K562 (cell line): ENCODE measurements at regions not wholly inside any gene's neighbourhood (a gene's known extent, or its start where the extent isn't known, plus 50 kb on each side); places are given as distances from the start of the nearest gene placed in this dataset.

Source experiments
- ATAC-seq: fragments of 200-7000 bp; cut with Tn5 transposase; 3 replicates; pipeline ENCODE4 v1.9.1; 2020; ENCODE audit warnings: moderate library complexity
- BruUV-seq: library from RNA; stranded (reverse); fragments of 400-500 nt; replicated peaks from 2 replicates; lab custom pipeline; 2021; lab: Mats Ljungman, UMichigan
- CTCF ChIA-PET: fragments of 300-600 bp; formaldehyde crosslinking; extraction: SDS; loops from one replicate; lab custom pipeline; 2021; ENCODE audit warnings: low intra/inter-chr PET ratio; lab: Yijun Ruan, JAX
- POLR2A ChIA-PET: fragments of 300-600, 350-650 bp; sonication (Branson Sonifier 250); formaldehyde crosslinking; extraction: SDS; loops from one replicate; lab custom pipeline; 2021; ENCODE audit warnings: antibody characterized with exemption, inconsistent platforms; lab: Yijun Ruan, JAX
- DNase-seq, 4 experiments: peaks; one replicate each; pipeline versions ENCODE4 v3.0.0 to v3.0.0-alpha.2; 2011 to 2018; ENCODE audit warnings: low spot score in 3 of 4, mixed read lengths in 3 of 4; ENCODE audit errors: extremely low read depth in 1 of 4
- FAIRE-seq: peaks from 2 replicates; lab custom pipeline; 2011; peaks lifted over from hg19 to GRCh38; lab: Jason Lieb, UNC
- H2AFZ ChIP-seq: 2 replicates; pipeline ENCODE4 v1.6.0; 2011; ENCODE audit warnings: low read depth, low read length, control low read depth, inconsistent platforms
- H3K27ac ChIP-seq: fragments of 200-600 bp; 3 replicates; pipeline ENCODE4 v1.8.0; 2011; ENCODE audit warnings: low read depth, mild to moderate bottlenecking, control low read depth, inconsistent platforms, low read length, moderate library complexity, mixed read lengths; ENCODE audit errors: extremely low read depth
- H3K27me3 ChIP-seq, 2 experiments: fragments of 300-600 bp in 1 of 2; 2 replicates in 1 of 2; 3 replicates in 1 of 2; pipeline versions ENCODE4 v1.6.0 to v1.8.0; 2011; ENCODE audit warnings: inconsistent platforms in 2 of 2, low read length in 2 of 2, mild to moderate bottlenecking in 1 of 2, mixed read lengths in 1 of 2, moderate library complexity in 1 of 2; ENCODE audit not compliant: control insufficient read depth in 2 of 2, insufficient read depth in 2 of 2
- H3K36me3 ChIP-seq: fragments of 300-600 bp; 3 replicates; pipeline ENCODE4 v1.8.0; 2011; ENCODE audit warnings: mild to moderate bottlenecking, low read length, inconsistent platforms; ENCODE audit not compliant: control insufficient read depth, insufficient read depth
- H3K4me1 ChIP-seq, 2 experiments: fragments of 200-600 bp in 1 of 2; replicated peaks in 1 of 2; 2 replicates in 1 of 2; 3 replicates in 1 of 2; pipeline versions ENCODE4 v1.5.1 to v1.8.0; 2011; ENCODE audit warnings: inconsistent platforms in 2 of 2, low read length in 2 of 2, mild to moderate bottlenecking in 1 of 2, mixed read lengths in 1 of 2, moderate library complexity in 1 of 2; ENCODE audit not compliant: control insufficient read depth in 2 of 2, insufficient read depth in 2 of 2
- H3K4me2 ChIP-seq: 2 replicates; pipeline ENCODE4 v1.6.1; 2011; ENCODE audit warnings: low read length, control low read depth, inconsistent platforms, mixed read lengths; ENCODE audit not compliant: insufficient read depth
- H3K4me3 ChIP-seq: fragments of 200-600 bp; sonication (generic), shearing (Covaris generic); 2 replicates; pipeline ENCODE4 v1.5.1; 2016; ENCODE audit warnings: control low read depth, inconsistent platforms
- H3K79me2 ChIP-seq: fragments of 200-600 bp; 3 replicates; pipeline ENCODE4 v1.8.0; 2011; ENCODE audit warnings: low read length, inconsistent platforms; ENCODE audit not compliant: control insufficient read depth, insufficient read depth
- H3K9ac ChIP-seq, 2 experiments: 2 replicates each; pipeline versions ENCODE4 v1.6.0 to v1.6.1; 2011; ENCODE audit warnings: low read depth in 2 of 2, low read length in 2 of 2, control low read depth in 1 of 2, inconsistent platforms in 1 of 2, mild to moderate bottlenecking in 1 of 2, mixed read lengths in 1 of 2; ENCODE audit not compliant: insufficient read depth in 1 of 2
- H3K9me1 ChIP-seq: one replicate; pipeline ENCODE4 v1.6.0; 2011; ENCODE audit warnings: inconsistent platforms, mild to moderate bottlenecking, low read length, moderate library complexity; ENCODE audit not compliant: control insufficient read depth, insufficient read depth
- H3K9me3 ChIP-seq: replicated peaks from 2 replicates; pipeline ENCODE4 v1.5.1; 2011; ENCODE audit warnings: low read depth, low read length, inconsistent platforms; ENCODE audit not compliant: control insufficient read depth, insufficient read depth
- H4K20me1 ChIP-seq: replicated peaks from 2 replicates; pipeline ENCODE4 v1.6.1; 2011; ENCODE audit warnings: low read length, inconsistent platforms, mixed read lengths; ENCODE audit not compliant: control insufficient read depth, insufficient read depth
- ATF4 ChIP-seq: fragments of 450-650 bp; formaldehyde crosslinking; IDR thresholded peaks from 2 replicates; pipeline ENCODE4 v1.4.0; 2022; ENCODE audit warnings: mild to moderate bottlenecking, moderate library complexity
- BRCA1 ChIP-seq, 2 experiments: fragments of 450-650 bp in 1 of 2; sonication (generic) in 1 of 2; formaldehyde crosslinking in 1 of 2; IDR thresholded peaks; 2 replicates each; pipeline versions ENCODE4 v1.5.0 to v1.6.1; 2017 to 2020; ENCODE audit warnings: mild to moderate bottlenecking in 1 of 2, missing genetic modification reagents in 1 of 2
- CC2D1A ChIP-seq: fragments of 450-650 bp; IDR thresholded peaks from 2 replicates; pipeline ENCODE4 v1.6.1; 2017; ENCODE audit warnings: mild to moderate bottlenecking
- CEBPB ChIP-seq: fragments of 450-650 bp; IDR thresholded peaks from 2 replicates; pipeline ENCODE4 v1.6.1; 2016; ENCODE audit warnings: missing genetic modification characterization, missing compliant biosample characterization
- ELF2 ChIP-seq: fragments of 250-450 bp; sonication (Bioruptor Pico); IDR thresholded peaks from 2 replicates; pipeline ENCODE4 v1.5.0; 2021; ENCODE audit warnings: mild to moderate bottlenecking
- FOXA3 ChIP-seq, 2 experiments: fragments of 450-650 bp in 1 of 2; sonication (generic) in 1 of 2; formaldehyde crosslinking; IDR thresholded peaks in 1 of 2; conservative IDR thresholded peaks in 1 of 2; 2 replicates each; pipeline versions ENCODE4 v1.4.0 to v1.8.0; 2020 to 2022; ENCODE audit warnings: mild to moderate bottlenecking in 2 of 2, missing genetic modification reagents in 1 of 2
- GATAD2A ChIP-seq: fragments of 450-650 bp; IDR thresholded peaks from 2 replicates; pipeline ENCODE4 v1.6.1; 2017
- JUNB ChIP-seq: fragments of 450-650 bp; formaldehyde crosslinking; conservative IDR thresholded peaks from 2 replicates; pipeline ENCODE4 v1.4.0; 2020; ENCODE audit warnings: mild to moderate bottlenecking
- LARP7 ChIP-seq: fragments of 450-650 bp; IDR thresholded peaks from 2 replicates; pipeline ENCODE4 v1.6.1; 2016
- SAFB ChIP-seq: fragments of 200-400 bp; formaldehyde crosslinking; IDR thresholded peaks from 2 replicates; pipeline ENCODE4 v1.6.1; 2017; ENCODE audit warnings: low read depth, low read length, borderline replicate concordance
- SMARCE1 ChIP-seq: fragments of 450-650 bp; IDR thresholded peaks from 2 replicates; pipeline ENCODE4 v1.7.1; 2016; ENCODE audit warnings: mild to moderate bottlenecking
- ZNF184 ChIP-seq: sonication (generic); formaldehyde crosslinking; IDR thresholded peaks from 2 replicates; pipeline ENCODE4 v1.5.0; 2020; ENCODE audit warnings: missing genetic modification reagents
- WGBS: fragments of 100-300 bp; shearing (Covaris generic); methylation state at CpG from one replicate; pipeline ENCODE4 v1.1.6; 2016; ENCODE audit warnings: low coverage, mixed read lengths; ENCODE audit not compliant: insufficient coverage; ENCODE audit errors: missing lambda C conversion rate; 5-methylcytosine and 5-hydroxymethylcytosine counted together
- in situ Hi-C: fragments of 300-500 bp; cut with MboI; formaldehyde crosslinking; loops from 4 replicates; pipeline ENCODE4 v1.15.0; 2018; ENCODE audit warnings: inconsistent platforms, mixed read lengths
- intact Hi-C: fragments of 100-400 bp; cut with micrococcal nuclease; formaldehyde crosslinking; loops from 2 replicates; pipeline ENCODE4 v1.14.2; 2022

- no peak for DNase-seq
- intact Hi-C loops (loop anchor here (5.0 kb wide), 1 partner anchor 120 kb away; no protein-coding TSS in a partner anchor), in situ Hi-C loops (no loop called here)
- H2AFZ ChIP-seq, result no peak overlapping the region
- no TSS peak for BruUV-seq
- POLR2A ChIA-PET, result no interaction called here
- no peak overlapping the region for H3K27ac ChIP-seq
- no peak overlapping the region for H3K9ac ChIP-seq
- H3K4me3 ChIP-seq, result no peak overlapping the region
- no peak for ATAC-seq
- no peaks in the 10 kb centered on the region for H3K27me3 ChIP-seq
- no peak overlapping the region for H3K4me2 ChIP-seq
- no peaks in the 10 kb centered on the region for H4K20me1 ChIP-seq
- H3K4me1 ChIP-seq, result no peaks in the 10 kb centered on the region
- no peaks in the 10 kb centered on the region for H3K9me1 ChIP-seq
- no peaks in the 10 kb centered on the region; the same call in 1 of the 2 replicates for H3K9me3 ChIP-seq
- CTCF ChIA-PET, result no interaction called here
- FAIRE-seq, result no peak
- no peaks in the 10 kb centered on the region for H3K79me2 ChIP-seq
- TF ChIP-seq SMARCE1 (no peak), ATF4 (CRISPR knock-in tag) (no peak)
- no peaks in the 10 kb centered on the region for H3K36me3 ChIP-seq
These were observed 276.7 kb upstream of the SGO1 start for GRCh38 chr3:20462723-20463122.

DNA sequence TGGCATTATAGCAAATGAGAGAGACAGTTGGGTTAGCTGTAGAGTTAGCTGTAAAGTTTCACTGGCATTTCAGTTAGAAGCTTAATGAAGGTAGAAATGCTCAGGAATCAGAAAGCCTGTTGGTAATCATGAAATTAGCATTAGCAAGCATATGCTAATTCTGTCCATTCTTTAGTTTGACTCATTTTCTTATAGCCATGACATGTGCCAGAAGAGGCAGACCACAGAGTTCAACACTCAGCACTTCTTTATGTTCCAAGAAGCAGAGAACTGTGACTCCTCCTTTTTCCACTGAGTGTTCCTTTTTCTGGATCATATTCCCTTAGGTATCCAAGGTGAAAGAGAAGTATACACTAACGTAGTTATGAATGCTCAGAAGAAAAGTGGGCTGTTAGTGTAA lies 276.2 kb upstream of the SGO1 start:
- ATAC-seq, result no peak

More for the DNA sequence above, 276.2 kb upstream of the SGO1 start:
- H3K27ac ChIP-seq, result no peak overlapping the region
- 7% methylated on average over 1 of the region's 1 CpG for WGBS
- H3K4me3 ChIP-seq, result no peak overlapping the region
- in situ Hi-C loops, result no loop called here
- TF ChIP-seq CC2D1A, result no peak
- no peak for TF ChIP-seq SAFB
- TF ChIP-seq ZNF184, result no peak
- no peak for TF ChIP-seq FOXA3 (CRISPR knock-in tag; conservative IDR thresholded peaks at IDR 0.05 in 1 of 2, IDR thresholded peaks at IDR 0.05 in 1 of 2)
- no peak for TF ChIP-seq CEBPB (tag)
- TF ChIP-seq ELF2 (CRISPR knock-in tag), result no peak
- no peak for TF ChIP-seq JUNB (CRISPR knock-in tag)
- TF ChIP-seq GATAD2A, result no peak
- no peak for TF ChIP-seq LARP7
- no peak for TF ChIP-seq SMARCE1
- TF ChIP-seq BRCA1 (IDR thresholded peaks at IDR 0.05), result no peak
- TF ChIP-seq BRCA1 (CRISPR knock-in tag; IDR thresholded peaks at IDR 0.05), result no peak
- H3K79me2 ChIP-seq, result no peaks in the 10 kb centered on the region
- H2AFZ ChIP-seq, result no peak overlapping the region
- no peaks in the 10 kb centered on the region; the same call in 1 of the 2 replicates for H3K9me3 ChIP-seq
- intact Hi-C loops, result loop anchor here (5.0 kb wide), 1 partner anchor 120 kb away; no protein-coding TSS in a partner anchor
- H3K9ac ChIP-seq, result no peak overlapping the region
- no peaks in the 10 kb centered on the region for H3K9me1 ChIP-seq
- no peak overlapping the region for H3K4me2 ChIP-seq
- ChIA-PET POLR2A (no interaction called here), CTCF (no interaction called here)
- DNase-seq (no peak), FAIRE-seq (no peak)
- H3K36me3 ChIP-seq, result no peaks in the 10 kb centered on the region
- H3K27me3 ChIP-seq, result no peaks in the 10 kb centered on the region
- no peaks in the 10 kb centered on the region for H3K4me1 ChIP-seq
- no peaks in the 10 kb centered on the region for H4K20me1 ChIP-seq
- BruUV-seq, result no TSS peak
